ENCODE measurements at regions not wholly inside any gene's neighbourhood (a gene's known extent, or its start where the extent isn't known, plus 50 kb on each side); places are given as distances from the start of the nearest gene placed in this dataset.

DNA sequence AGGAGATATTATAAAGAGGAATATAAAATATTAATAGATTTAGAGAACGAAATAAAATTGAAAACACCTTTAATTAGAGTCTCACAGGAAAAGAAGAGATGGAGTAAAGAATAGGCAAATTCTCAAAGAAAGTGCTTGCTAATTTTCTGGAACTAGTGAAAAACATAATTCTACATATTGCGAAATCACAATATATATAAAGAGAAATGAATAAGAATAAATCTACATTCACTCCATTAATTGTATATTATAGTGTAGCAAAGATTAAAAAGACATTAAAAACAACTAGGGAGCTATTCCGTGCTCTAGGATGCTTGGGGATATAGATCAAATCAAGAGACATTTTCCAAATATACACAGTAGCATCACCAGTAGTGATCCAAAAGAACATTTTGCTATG lies 685.2 kb upstream of the NCAM2 start:
- no peaks in the 10 kb centered on the region for H3K36me3 ChIP-seq (ENCODE audit: insufficient read depth, insufficient read length, low read length)
- TF ChIP-seq SUZ12 (IDR thresholded peaks at IDR 0.05; ENCODE audit: extremely low read depth, insufficient read depth, insufficient read length) (no peak), ZNF274 (IDR thresholded peaks at IDR 0.05; ENCODE audit: low read depth, low read length) (no peak), YY1 (IDR thresholded peaks at IDR 0.05; ENCODE audit: insufficient read depth, insufficient read length) (no peak)
- H3K4me1 ChIP-seq (ENCODE audit: insufficient read depth, insufficient read length), result no peaks in the 10 kb centered on the region
- H3K27me3 ChIP-seq (ENCODE audit: insufficient read depth, insufficient read length), result no peaks in the 10 kb centered on the region
- H3K9me3 ChIP-seq (ENCODE audit: insufficient read depth, low read length), result 0 out of 2 replicates have a peak, but pooled peaks cover 6% of the 10 kb centered on the region
- no peak for DNase-seq (ENCODE audit: low read depth, low spot score)
- H3K4me3 ChIP-seq (ENCODE audit: insufficient read length, low read depth), result no peak overlapping the region
- H3K9ac ChIP-seq (ENCODE audit: insufficient read length, low read depth), result no peak overlapping the region

DNA sequence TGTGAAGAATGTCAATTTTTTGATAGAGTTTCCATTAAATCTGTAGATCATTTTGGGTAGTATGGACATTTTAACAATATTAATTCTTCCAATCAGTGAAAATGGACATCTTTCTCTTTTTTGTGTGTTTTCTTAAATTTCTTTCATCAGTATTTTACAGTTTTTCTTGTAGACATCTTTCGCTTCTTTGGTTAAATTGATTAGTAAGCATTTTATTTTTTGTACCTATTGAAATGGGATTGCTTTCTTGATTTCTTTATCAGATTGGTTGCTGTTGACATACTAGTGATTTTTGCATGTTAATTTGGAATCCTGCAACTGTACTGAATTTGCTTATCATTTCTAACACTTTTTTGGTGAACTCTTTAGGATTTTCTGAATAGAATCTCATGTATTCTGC lies 683.2 kb upstream of the NCAM2 start:
- no peaks in the 10 kb centered on the region for H3K36me3 ChIP-seq (ENCODE audit: insufficient read depth, insufficient read length, low read length)
- TF ChIP-seq ZNF274 (IDR thresholded peaks at IDR 0.05; ENCODE audit: low read depth, low read length) (no peak), YY1 (IDR thresholded peaks at IDR 0.05; ENCODE audit: insufficient read depth, insufficient read length) (no peak), SUZ12 (IDR thresholded peaks at IDR 0.05; ENCODE audit: extremely low read depth, insufficient read depth, insufficient read length) (no peak)
- no peaks in the 10 kb centered on the region for H3K4me1 ChIP-seq (ENCODE audit: insufficient read depth, insufficient read length)
- DNase-seq (ENCODE audit: low read depth, low spot score), result no peak
- no peaks in the 10 kb centered on the region for H3K27me3 ChIP-seq (ENCODE audit: insufficient read depth, insufficient read length)
- 0 out of 2 replicates have a peak, but pooled peaks cover 6% of the 10 kb centered on the region for H3K9me3 ChIP-seq (ENCODE audit: insufficient read depth, low read length)
- H3K4me3 ChIP-seq (ENCODE audit: insufficient read length, low read depth), result no peak overlapping the region
- no peak overlapping the region for H3K9ac ChIP-seq (ENCODE audit: insufficient read length, low read depth)

DNA sequence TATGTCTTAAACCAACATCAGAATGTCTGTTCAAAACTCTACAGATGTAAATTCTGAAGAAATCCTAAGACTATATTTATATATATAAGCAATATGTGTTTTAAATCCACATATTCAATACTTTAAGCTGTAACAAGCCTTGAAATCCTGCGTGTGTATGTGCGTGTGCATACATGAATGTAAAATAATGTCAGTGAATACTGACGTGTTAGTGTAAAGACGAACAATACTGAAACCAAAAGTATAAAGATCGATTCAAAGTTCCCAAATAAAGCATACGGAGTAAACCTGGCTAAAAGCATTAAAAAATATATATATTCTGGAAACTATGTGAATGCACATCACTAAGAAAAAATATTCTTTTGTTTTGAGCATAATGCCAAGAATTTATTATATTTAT lies 668.6 kb upstream of the NCAM2 start:
- H3K9me3 ChIP-seq (ENCODE audit: insufficient read depth, low read length), result 0 out of 2 replicates have a peak, but pooled peaks cover 9% of the 10 kb centered on the region
- H3K4me1 ChIP-seq (ENCODE audit: insufficient read depth, insufficient read length), result no peaks in the 10 kb centered on the region
- TF ChIP-seq SUZ12 (IDR thresholded peaks at IDR 0.05; ENCODE audit: extremely low read depth, insufficient read depth, insufficient read length), result no peak
- no peak for TF ChIP-seq YY1 (IDR thresholded peaks at IDR 0.05; ENCODE audit: insufficient read depth, insufficient read length)
- TF ChIP-seq ZNF274 (IDR thresholded peaks at IDR 0.05; ENCODE audit: low read depth, low read length), result no peak
- H3K4me3 ChIP-seq (ENCODE audit: insufficient read length, low read depth), result no peak overlapping the region
- no peak overlapping the region for H3K9ac ChIP-seq (ENCODE audit: insufficient read length, low read depth)
- H3K36me3 ChIP-seq (ENCODE audit: insufficient read depth, insufficient read length, low read length), result no peaks in the 10 kb centered on the region
- no peak for DNase-seq (ENCODE audit: low read depth, low spot score)
- H3K27me3 ChIP-seq (ENCODE audit: insufficient read depth, insufficient read length), result no peaks in the 10 kb centered on the region

DNA sequence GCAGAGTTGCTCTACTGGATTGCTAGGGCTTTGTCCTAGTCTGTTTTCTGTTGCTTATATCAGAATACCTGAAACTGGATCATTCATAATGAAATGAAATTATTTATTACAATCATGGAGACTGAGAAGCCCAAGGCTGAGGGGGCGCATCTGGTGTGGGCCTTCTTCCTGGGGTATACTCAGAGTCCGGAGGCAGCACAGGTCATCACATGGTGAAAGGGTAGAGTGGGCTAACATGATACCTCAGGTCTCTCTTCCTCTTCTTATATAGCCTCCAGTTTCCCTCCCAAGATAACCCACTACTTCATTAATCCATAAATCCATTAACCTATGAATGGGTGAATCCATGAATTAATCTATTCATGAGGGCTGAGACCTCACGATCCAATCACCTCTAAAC lies 667.6 kb upstream of the NCAM2 start:
- TF ChIP-seq SUZ12 (IDR thresholded peaks at IDR 0.05; ENCODE audit: extremely low read depth, insufficient read depth, insufficient read length), result no peak
- H3K4me1 ChIP-seq (ENCODE audit: insufficient read depth, insufficient read length), result no peaks in the 10 kb centered on the region
- H3K27me3 ChIP-seq (ENCODE audit: insufficient read depth, insufficient read length), result no peaks in the 10 kb centered on the region
- no peak overlapping the region for H3K4me3 ChIP-seq (ENCODE audit: insufficient read length, low read depth)
- DNase-seq (ENCODE audit: low read depth, low spot score), result no peak
- H3K9ac ChIP-seq (ENCODE audit: insufficient read length, low read depth), result no peak overlapping the region
- 0 out of 2 replicates have a peak, but pooled peaks cover 9% of the 10 kb centered on the region for H3K9me3 ChIP-seq (ENCODE audit: insufficient read depth, low read length)
- H3K36me3 ChIP-seq (ENCODE audit: insufficient read depth, insufficient read length, low read length), result no peaks in the 10 kb centered on the region

DNA sequence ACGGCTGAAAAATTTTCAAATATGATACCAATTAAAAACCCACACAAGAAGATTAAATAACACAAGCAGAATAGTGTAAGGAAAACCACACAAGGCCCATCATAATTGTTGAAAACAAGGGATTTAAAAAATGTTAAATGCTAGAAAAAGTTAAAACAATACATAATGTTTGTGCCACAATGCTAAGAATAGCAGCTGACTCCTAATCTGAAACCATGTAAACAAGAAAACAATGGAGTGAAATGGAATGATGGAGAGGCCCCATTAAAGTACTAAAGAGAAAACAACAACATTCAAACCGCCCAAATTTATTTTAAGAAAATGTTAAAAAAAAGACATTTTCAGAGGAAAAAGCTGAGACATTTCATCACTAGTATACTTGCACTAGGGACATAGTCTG lies 663.6 kb upstream of the NCAM2 start:
- H3K9ac ChIP-seq (ENCODE audit: insufficient read length, low read depth), result no peak overlapping the region
- H3K27me3 ChIP-seq (ENCODE audit: insufficient read depth, insufficient read length), result no peaks in the 10 kb centered on the region
- TF ChIP-seq YY1 (IDR thresholded peaks at IDR 0.05; ENCODE audit: insufficient read depth, insufficient read length) (no peak), SUZ12 (IDR thresholded peaks at IDR 0.05; ENCODE audit: extremely low read depth, insufficient read depth, insufficient read length) (no peak), ZNF274 (IDR thresholded peaks at IDR 0.05; ENCODE audit: low read depth, low read length) (no peak)

DNA sequence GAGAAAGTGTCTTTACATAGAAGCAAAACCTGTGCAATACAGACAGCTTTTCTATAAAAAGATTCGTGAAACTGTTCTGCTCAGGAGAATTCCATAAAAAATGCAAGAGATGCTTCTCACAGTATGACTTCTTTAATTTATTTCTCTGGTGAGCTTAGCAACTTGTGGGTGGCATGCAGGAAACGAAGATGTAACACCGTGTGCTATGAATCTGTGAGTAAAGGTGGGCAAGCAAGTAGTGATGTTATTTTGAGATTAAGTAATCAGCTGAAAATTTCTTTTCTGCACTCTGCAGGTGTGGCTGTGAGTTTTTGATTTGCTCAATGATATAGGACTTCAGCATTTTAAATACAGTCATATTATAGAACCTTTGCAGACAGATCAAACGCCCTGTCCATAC lies 656.8 kb upstream of the NCAM2 start:
- H3K9ac ChIP-seq (ENCODE audit: insufficient read length, low read depth), result no peak overlapping the region
- H3K36me3 ChIP-seq (ENCODE audit: insufficient read depth, insufficient read length, low read length), result no peaks in the 10 kb centered on the region
- no peaks in the 10 kb centered on the region for H3K27me3 ChIP-seq (ENCODE audit: insufficient read depth, insufficient read length)
- no peak overlapping the region for H3K4me3 ChIP-seq (ENCODE audit: insufficient read length, low read depth)
- no peak for TF ChIP-seq YY1 (IDR thresholded peaks at IDR 0.05; ENCODE audit: insufficient read depth, insufficient read length)
- no peak for TF ChIP-seq ZNF274 (IDR thresholded peaks at IDR 0.05; ENCODE audit: low read depth, low read length)
- no peak for TF ChIP-seq SUZ12 (IDR thresholded peaks at IDR 0.05; ENCODE audit: extremely low read depth, insufficient read depth, insufficient read length)
- H3K9me3 ChIP-seq (ENCODE audit: insufficient read depth, low read length), result no peaks in the 10 kb centered on the region
- H3K4me1 ChIP-seq (ENCODE audit: insufficient read depth, insufficient read length), result no peaks in the 10 kb centered on the region
- no peak for DNase-seq (ENCODE audit: low read depth, low spot score)

More for the DNA sequence above, 663.6 kb upstream of the NCAM2 start:
- no peaks in the 10 kb centered on the region for H3K36me3 ChIP-seq (ENCODE audit: insufficient read depth, insufficient read length, low read length)
- H3K4me3 ChIP-seq (ENCODE audit: insufficient read length, low read depth), result no peak overlapping the region
- no peaks in the 10 kb centered on the region for H3K4me1 ChIP-seq (ENCODE audit: insufficient read depth, insufficient read length)
- DNase-seq (ENCODE audit: low read depth, low spot score), result no peak
- 0 out of 2 replicates have a peak, but pooled peaks cover 9% of the 10 kb centered on the region for H3K9me3 ChIP-seq (ENCODE audit: insufficient read depth, low read length)

DNA sequence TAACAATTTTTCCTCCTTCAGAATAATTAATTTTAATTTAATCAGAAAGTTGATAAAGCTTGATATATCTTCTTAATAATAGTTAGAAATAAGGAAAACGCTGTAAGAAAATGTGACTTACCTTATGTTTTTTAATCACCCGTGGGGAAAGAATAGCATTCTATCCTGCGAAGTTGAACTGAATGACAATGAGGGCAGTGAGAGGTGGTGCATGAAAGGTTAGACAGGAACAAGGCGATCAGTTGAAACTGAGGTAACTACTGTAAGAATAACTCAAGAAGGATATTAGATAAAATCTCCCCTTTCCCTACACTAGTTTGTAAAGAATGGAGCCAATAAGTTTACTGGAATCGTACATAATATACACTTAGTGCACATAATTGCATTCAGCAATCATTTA lies 655.0 kb upstream of the NCAM2 start:
- Histone ChIP-seq H3K9me3 (ENCODE audit: insufficient read depth, low read length) (0 out of 2 replicates have a peak, but pooled peaks cover 4% of the 10 kb centered on the region), H3K36me3 (ENCODE audit: insufficient read depth, insufficient read length, low read length) (no peaks in the 10 kb centered on the region), H3K4me1 (ENCODE audit: insufficient read depth, insufficient read length) (no peaks in the 10 kb centered on the region), H3K4me3 (ENCODE audit: insufficient read length, low read depth) (no peak overlapping the region), H3K9ac (ENCODE audit: insufficient read length, low read depth) (no peak overlapping the region), H3K27me3 (ENCODE audit: insufficient read depth, insufficient read length) (no peaks in the 10 kb centered on the region)
- TF ChIP-seq ZNF274 (IDR thresholded peaks at IDR 0.05; ENCODE audit: low read depth, low read length), result no peak
- no peak for TF ChIP-seq SUZ12 (IDR thresholded peaks at IDR 0.05; ENCODE audit: extremely low read depth, insufficient read depth, insufficient read length)
- no peak for TF ChIP-seq YY1 (IDR thresholded peaks at IDR 0.05; ENCODE audit: insufficient read depth, insufficient read length)
- no peak for DNase-seq (ENCODE audit: low read depth, low spot score)

Data from NT2/D1 (cell line).